Ishikawa (cell line): ENCODE measurements at regions not wholly inside any gene's neighbourhood (a gene's known extent, or its start where the extent isn't known, plus 50 kb on each side); places are given as distances from the start of the nearest gene placed in this dataset.

ENCODE experiments used
- CEBPB ChIP-seq: IDR thresholded peaks from 2 replicates; pipeline ENCODE4 v1.6.1; 2012
- CREB1 ChIP-seq: IDR thresholded peaks from 2 replicates; pipeline ENCODE4 v1.6.1; 2012; ENCODE audit warnings: low read depth
- EGR1 ChIP-seq: IDR thresholded peaks from 2 replicates; pipeline ENCODE4 v1.6.1; 2012
- EP300 ChIP-seq: IDR thresholded peaks from 2 replicates; pipeline ENCODE4 v1.6.1; 2012; ENCODE audit warnings: borderline replicate concordance
- FOXM1 ChIP-seq: IDR thresholded peaks from 2 replicates; pipeline ENCODE4 v1.6.1; 2012; ENCODE audit warnings: low read depth, borderline replicate concordance
- MAX ChIP-seq: IDR thresholded peaks from 2 replicates; pipeline ENCODE4 v1.6.1; 2012
- NFIC ChIP-seq: IDR thresholded peaks from 2 replicates; pipeline ENCODE4 v1.6.1; 2012
- RAD21 ChIP-seq: IDR thresholded peaks from 2 replicates; pipeline ENCODE4 v1.6.1; 2012; ENCODE audit warnings: low read depth
- REST ChIP-seq: IDR thresholded peaks from 2 replicates; pipeline ENCODE4 v1.6.1; 2012; ENCODE audit warnings: low read depth, mild to moderate bottlenecking
- TAF1 ChIP-seq: IDR thresholded peaks from 2 replicates; pipeline ENCODE4 v1.6.1; 2012; ENCODE audit warnings: low read depth, mild to moderate bottlenecking
- TCF12 ChIP-seq: IDR thresholded peaks from 2 replicates; pipeline ENCODE4 v1.6.1; 2012; ENCODE audit warnings: low read depth
- TEAD4 ChIP-seq: IDR thresholded peaks from 2 replicates; pipeline ENCODE4 v1.6.1; 2012
- USF1 ChIP-seq: IDR thresholded peaks from 2 replicates; pipeline ENCODE4 v1.6.1; 2012
- YY1 ChIP-seq: IDR thresholded peaks from 2 replicates; pipeline ENCODE4 v1.6.1; 2012; ENCODE audit warnings: low read depth
- ZBTB7A ChIP-seq: IDR thresholded peaks from 2 replicates; pipeline ENCODE4 v1.6.1; 2012; ENCODE audit warnings: low read depth

- TF ChIP-seq TAF1: no peak
- TF ChIP-seq NFIC: no peak
- no peak for TF ChIP-seq MAX
- TF ChIP-seq USF1: no peak
- TF ChIP-seq ZBTB7A: no peak
- no peak for TF ChIP-seq EGR1
- TF ChIP-seq EP300: no peak
- TF ChIP-seq TEAD4: no peak
- no peak for TF ChIP-seq FOXM1
- no peak for TF ChIP-seq CREB1
- no peak for TF ChIP-seq CEBPB
- no peak for TF ChIP-seq TCF12
- TF ChIP-seq RAD21: no peak
- no peak for TF ChIP-seq YY1
- no peak for TF ChIP-seq REST
Observed at GRCh38 chr5:68804343-68804742, 289.5 kb upstream of the SLC30A5 start.

GRCh38 chr5:68805444-68805843 lies 288.4 kb upstream of the SLC30A5 start:
- TF ChIP-seq TEAD4 (no peak), RAD21 (no peak), EGR1 (no peak), EP300 (no peak), FOXM1 (no peak), USF1 (no peak), CEBPB (no peak), TAF1 (no peak), TCF12 (no peak), REST (no peak), CREB1 (no peak), NFIC (no peak), ZBTB7A (no peak), YY1 (no peak), MAX (no peak)

GRCh38 chr5:68817632-68818031 lies 276.2 kb upstream of the SLC30A5 start:
- no peak for TF ChIP-seq EGR1

GRCh38 chr5:68818057-68818695 lies 275.6 kb upstream of the SLC30A5 start:
- TF ChIP-seq CEBPB: no peak
- TF ChIP-seq EGR1: no peak

- TF ChIP-seq REST: no peak
- TF ChIP-seq TAF1: no peak
- no peak for TF ChIP-seq FOXM1
- no peak for TF ChIP-seq NFIC
Observed at GRCh38 chr5:68818870-68819269, 274.9 kb upstream of the SLC30A5 start.
